CD4-positive, alpha-beta T cell treated with Interleukin-12 subunit alpha and Interleukin-12 subunit beta, for 1 hour (primary cell): ENCODE measurements at regions not wholly inside any gene's neighbourhood (a gene's known extent, or its start where the extent isn't known, plus 50 kb on each side); places are given as distances from the start of the nearest gene placed in this dataset.

Source experiments
- DNase-seq: peaks from one replicate; pipeline ENCODE4 v3.0.0-alpha.2; 2020

DNA sequence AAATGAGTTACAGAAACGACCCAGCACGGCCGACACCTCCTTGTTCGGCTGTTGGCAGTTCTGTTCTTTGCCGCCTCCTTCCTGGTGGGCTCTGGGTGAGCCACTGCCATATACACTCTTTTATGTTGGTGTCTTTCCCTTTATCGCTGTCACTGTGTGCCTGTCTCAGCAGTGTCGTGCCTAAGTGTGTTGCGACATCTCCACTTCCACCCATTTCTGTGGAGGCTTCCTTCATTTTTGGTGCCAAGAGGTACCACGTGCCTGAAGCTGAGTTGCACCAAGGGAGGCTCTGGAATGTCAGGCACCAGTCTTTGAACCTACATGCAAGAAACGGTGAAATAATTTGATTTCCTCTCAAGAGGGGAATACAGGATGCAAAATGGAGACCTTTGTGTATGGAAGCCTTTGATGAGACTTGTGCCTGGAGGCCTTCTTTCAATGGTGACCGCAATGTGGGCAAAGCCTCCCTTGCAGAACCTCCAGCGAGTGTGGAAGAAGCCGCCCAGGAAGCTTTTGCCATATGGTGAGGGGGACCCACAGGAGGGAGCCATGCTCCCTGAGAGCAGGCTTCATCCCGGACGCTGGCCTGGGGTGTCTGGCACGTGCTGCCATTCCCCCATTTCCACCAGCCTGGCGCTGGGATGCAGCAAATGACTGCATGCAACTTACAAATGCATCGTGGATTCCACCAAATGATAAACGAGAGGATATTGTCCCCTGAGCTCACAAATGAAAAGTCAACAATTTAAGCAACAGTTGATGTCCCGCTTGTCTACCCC lies 136.2 kb downstream of the TEX29 start:
- no peak for DNase-seq

DNA sequence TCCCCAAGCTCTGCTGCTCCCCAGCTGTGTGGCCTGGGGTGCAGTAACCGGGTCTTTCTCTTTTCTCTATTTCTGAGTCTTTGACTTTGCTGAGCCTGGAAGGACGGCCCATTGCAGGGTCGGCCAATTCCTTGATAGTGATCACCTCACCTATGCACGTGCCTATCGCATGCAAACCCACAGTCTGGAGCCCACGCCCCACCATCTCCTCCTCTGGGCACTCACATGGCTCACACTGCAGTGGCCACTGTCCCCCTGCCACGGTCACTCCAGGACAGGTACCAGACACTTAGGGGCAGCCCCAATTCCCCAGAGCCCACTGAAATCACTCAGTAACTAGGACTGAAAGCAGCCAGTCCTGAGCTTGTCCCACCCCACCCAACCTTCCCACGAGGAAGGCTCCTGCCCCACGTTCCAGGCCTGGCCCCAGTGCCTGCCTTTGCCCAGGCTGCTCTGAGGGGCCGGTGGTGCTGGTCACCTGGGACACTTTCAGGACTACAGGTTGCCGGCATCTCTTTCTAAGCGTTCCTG lies 137.6 kb downstream of the TEX29 start:
- no peak for DNase-seq

DNA sequence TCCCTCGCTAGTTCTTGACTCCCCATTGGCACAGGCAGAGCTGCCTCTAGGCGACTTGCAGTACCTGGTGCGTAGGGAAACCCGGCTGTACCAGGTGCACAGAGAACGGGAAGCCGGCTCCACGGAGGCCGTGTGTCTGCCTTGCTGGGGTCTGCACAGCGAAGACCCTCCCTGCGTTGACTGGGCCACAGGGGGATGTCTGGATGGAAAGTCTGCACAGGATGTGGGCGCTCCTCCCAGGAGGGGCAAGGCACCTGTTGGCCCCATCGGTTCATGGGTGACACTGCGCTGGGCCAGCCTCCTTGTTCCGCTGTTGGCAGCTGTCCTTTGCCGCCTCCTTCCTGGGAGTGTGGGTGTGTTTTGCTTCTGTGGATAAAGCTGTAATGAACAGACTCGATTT lies 138.3 kb downstream of the TEX29 start:
- DNase-seq = no peak

DNA sequence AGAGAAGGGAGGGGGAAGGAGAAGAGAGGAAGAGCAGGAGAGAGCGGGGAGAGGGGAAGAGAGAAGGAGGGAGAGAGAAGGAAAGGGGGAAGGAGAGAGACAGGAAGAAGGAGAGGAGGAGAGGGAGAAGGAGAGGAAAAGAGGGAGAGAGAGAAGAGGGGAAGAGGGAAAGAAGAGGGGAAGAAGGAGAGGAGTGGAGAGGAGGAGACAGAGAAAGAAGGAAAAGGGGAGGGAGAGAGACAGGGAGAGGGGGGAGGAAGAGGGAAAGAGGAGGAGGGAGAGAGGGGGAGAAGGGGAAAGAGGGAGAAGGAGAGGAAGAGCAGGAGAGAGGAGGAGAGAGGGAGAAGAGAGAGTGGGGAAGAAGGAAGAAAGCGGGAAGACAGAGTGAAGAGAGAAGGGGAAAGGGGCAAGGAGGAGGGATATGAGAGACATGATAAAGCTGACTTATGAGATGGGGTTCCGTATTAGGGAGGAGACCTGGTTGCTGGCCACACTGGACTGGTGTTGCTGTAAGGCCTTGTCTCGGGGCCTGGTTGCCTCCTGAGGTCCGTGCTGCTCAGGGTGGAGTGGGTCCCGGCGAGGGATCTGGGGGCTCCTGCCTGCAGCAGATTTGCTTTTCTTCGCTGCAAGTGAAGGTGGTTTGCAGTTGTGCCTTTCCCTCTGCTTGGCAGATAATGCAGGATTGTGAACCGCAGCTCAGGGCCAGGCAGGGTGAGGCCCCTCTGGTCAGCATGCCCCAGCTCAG lies 139.5 kb downstream of the TEX29 start:
- DNase-seq = no peak

DNA sequence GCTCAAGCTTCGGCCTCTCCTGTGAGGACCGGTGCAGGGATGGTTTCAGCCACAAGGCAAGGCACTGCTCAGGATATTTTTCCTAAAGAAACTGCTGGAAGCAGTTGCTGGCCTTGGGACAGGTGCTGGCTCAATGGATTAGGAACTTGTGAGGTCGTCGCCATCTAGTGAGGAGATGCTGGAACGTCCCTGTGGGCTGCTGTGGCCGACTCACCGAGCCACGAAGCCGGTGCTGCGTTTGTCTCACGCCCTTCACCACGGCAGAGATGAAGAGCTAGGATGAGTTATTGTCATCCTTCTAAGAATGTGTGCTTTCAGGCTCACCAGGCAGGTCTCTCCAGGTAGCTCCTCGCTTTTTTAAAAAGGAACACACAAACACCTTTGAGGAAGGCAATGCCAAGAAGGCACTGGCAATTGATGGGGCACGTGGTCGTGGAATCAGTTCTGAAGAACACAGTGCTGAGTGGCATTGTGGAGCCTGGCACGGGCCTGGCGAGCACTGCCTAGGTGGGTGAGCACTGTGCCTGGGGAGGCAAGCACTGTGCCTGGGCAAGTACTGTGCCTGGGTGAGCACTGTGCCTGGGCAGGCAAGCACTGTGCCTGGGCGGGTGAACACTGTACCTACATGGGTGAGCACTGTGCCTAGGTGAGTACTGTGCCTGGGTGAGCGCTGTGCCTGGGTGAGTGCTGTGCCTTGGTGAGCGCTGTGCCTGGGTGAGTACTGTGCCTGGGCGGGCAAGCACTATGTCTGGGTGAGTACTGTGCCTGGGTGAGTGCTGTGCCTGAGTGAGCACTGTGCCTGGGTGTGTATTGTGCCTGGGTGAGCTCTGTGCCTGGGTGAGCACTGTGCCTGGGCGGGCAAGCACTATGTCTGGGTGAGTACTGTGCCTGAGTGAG lies 140.4 kb downstream of the TEX29 start:
- no peak for DNase-seq

DNA sequence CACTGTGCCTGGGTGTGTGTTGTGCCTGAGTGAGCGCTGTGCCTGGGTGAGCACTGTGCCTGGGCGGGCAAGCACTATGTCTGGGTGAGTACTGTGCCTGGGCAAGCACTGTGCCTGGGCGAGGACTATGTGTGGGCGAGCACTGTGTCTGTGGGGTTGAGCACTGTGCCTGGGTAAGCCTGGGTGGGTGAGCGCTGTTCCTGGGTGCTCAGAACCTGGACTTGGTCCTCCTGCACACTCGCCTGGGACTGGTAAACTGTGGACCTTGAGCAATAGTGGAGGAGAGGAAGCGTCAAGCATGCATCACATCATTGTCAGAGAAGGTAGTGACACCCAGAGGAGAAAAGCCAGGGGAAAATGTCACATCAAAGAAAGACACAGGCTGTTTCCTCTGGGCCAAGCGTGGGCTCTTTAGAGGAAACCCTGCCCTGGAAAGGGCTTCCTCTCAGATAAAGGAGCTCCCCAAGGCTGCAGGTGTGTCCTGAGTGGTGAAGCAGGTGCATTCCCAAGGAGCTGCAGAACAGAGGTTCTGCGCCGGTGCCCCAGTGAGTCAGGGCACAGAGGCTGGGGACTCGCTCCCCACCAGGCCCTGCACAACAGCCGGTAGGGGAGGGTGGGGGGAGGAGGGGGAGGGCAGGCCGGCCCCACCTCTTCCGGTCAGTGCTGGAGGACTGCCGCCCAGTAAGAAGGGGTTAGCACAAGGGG lies 141.2 kb downstream of the TEX29 start:
- no peak for DNase-seq

DNA sequence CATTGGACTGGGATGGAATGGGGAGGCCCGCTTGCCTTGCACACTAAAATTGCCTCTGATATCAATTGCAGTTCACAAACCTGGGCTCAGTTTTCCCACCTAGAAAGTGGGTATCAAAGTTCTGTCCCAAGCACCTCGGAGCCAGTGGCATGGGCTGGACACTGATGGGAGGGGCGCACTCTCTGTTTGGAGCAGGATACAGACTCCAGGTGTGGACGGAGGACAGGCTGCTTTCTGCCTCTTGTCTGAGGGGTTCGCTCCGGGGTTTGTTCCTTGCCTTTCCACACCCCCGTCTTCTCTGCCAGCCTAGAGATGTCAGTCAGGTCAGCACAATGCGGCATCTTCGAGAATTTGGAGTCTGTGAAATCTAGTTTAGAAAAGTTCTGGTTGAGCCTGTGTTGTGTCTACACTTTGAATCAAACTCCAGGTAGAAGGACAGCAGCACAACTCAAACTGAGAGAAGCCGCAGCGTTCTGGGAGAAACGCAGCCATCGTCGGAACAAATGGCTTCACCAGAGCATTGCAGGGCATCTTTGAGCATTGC lies 141.9 kb downstream of the TEX29 start:
- no peak for DNase-seq

DNA sequence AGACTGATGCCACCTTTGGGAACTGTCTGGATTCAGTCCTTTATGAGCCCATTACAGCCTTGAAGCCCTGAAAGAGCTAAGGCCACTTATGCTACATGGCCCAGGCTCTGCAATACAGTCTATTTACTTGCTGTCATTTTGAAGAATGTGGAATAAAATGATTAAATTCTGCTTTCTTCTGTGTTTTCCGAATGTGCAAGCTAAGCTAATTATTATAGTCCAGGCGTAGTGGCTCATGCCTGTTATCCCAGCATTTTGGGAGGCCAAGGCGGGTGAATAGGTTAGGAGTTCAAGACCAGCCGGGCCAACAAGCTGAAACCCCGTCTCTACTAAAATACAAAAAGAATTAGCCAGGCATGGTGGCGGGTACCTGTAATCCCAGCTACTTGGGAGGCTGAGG lies 142.5 kb downstream of the TEX29 start:
- no peak for DNase-seq

DNA sequence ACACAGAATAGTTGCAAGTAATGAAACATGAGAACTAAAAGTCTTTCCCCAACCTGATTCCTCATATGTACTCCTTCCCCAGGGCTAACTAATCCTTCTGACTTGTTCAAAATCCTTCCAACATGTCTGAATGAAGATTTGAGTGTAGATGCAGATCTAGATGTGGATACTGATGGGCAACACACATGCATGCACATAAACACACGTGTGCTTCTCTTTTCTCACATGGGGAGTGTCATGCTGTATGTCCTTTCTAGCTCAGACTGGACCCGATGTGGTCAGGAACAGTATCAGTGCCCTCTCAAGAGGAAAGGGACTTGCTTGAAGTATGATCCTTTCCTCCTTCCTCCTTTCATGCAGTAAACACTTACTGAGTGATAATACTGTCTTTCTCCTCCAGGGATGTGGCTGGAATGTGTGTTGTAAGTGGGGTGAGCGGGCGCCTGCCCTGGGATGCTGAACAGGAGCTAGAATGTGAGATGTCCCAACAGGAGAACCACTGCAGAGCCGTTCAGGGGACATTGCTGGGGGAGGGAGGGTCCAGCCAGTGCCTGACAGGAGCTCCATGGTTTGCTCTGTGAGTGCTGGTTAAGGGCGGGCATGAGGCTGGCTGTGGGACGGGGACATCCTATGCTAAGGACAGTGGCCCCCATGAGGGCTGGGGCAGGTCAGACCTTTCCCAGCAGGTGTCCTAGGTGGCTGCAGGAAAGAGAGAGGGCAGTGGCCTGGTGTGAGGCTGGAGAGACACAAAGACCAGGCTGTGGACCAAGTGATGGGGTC lies 146.9 kb downstream of the TEX29 start:
- no peak for DNase-seq

DNA sequence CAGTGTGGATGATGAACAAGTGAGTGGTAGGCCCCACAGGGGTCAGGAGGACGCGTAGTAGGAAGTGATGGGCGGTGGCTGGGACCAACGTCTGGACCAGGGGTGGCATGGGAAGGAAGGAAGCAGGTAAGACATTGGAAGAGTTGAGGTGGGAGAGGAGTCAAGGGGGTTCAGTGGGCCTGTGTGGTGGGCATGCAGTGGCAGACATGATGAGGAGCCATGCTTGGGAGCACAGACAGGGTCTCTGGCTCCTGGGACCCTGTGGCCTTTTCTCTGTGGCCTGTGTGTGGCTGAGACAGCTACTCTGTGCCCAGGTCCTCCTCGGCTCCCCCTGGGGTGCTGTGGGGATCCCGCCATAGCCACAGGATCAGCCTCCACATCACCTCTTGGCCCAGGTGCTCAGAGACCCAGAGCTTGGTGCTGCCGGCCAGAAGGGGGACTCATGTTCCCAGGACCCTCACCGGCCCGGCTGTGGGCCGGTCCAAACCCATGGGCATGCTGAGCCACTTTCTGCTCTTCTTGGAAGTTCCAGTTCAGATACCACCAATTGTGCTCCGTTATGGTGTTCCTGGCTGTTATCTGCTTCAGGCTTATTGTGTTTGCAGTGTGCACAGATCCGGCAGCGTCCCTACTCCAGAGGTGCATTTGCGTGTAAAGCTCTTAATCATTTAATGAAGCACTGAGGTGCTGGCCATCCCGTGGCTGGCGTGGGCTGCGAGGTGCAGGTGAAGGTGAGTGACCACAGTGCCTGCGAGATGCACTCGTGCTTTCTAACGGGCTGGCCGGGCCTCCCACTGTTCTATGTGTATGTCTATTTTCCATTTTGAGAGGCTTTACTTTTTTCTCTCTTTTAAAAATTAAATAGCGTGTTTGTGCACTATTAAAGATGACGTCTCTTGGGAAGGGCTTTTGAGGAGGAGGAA lies 147.9 kb downstream of the TEX29 start:
- DNase-seq = no peak

DNA sequence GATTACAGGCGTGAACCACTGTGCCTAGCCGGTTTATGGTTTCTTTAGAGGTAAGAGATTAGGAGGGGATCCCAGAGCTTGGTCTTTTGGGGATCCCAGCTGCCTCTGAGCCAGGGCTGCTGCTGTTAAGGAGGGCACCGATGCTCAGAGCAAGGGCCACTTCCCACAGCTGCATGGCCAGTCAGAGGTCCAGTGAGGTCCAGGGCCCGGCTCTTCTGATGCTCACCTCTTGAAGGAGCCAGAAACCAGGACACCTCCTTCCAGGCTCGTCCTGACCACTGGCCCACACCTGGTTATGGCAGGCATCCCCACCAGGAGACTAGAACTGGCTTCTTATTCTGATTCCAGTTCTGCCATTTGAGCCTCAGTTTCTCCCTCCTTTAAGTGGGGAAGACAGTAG lies 149.0 kb downstream of the TEX29 start:
- DNase-seq = no peak

DNA sequence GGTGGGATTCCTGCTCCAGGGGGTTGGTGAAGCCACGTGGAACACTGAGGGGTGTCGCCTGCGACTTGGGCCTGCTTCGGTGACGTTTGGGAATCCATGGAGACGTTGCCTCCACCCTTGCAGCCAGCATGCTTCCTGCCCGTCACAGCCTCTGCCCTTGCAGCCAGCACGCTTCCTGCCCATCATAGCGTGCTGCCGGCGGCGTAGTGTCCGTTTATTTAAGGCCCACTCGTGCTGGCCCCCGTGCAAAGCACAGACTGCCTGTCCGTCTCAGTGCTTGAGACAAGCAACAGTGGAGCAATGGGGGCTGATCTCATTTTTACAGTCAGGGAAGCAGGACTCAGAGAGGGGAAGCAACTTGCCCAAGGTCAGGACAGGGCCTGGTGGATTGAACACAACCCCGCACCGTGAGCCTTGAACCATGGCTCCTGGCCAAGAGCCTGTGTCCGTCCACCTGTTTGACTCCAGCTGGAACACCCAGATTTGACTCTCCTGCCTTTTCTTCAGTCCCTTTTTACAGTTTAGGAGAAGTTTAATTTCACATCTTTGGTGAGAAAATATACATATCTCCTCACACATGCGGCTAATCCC lies 149.6 kb downstream of the TEX29 start:
- no peak for DNase-seq

DNA sequence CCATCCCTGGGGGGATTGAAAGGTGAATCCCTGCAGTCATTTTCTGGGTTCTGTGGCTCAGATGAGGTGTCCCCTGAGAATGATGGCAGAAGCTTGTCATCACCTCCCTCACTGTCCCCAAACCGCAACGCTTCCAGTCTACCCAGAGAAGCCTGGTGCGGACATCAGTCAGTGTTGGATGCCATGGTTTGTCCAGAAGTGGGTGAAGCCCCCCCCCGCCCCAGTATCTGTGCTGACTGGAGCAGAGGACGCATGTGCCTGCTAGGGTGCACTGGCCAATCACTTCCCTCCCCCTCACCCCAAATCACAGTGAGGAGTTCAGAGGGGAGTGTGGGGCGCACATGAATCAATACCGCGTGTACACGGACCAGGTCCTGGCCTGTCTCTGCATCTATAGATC lies 150.5 kb downstream of the TEX29 start:
- no peak for DNase-seq

DNA sequence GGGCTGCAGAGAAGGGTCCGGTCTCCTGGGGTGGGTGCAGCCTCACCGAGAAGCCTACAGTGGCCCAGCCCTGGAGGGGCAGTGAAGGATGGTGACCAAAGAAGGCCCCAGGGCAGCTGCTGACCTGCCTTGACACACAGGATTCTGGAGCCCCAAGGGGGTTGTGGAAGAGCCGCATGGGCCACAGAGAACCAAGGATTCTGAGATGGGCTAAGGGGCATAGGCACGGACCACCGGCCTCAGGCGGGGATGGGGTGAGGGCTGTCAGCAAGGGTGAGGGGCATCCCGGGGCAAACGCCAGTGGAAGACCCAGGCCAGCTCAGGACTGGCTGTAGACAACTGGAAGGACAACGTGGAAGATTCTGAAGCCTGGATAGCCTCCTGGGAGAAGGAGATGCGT lies 151.6 kb downstream of the TEX29 start:
- DNase-seq = no peak

DNA sequence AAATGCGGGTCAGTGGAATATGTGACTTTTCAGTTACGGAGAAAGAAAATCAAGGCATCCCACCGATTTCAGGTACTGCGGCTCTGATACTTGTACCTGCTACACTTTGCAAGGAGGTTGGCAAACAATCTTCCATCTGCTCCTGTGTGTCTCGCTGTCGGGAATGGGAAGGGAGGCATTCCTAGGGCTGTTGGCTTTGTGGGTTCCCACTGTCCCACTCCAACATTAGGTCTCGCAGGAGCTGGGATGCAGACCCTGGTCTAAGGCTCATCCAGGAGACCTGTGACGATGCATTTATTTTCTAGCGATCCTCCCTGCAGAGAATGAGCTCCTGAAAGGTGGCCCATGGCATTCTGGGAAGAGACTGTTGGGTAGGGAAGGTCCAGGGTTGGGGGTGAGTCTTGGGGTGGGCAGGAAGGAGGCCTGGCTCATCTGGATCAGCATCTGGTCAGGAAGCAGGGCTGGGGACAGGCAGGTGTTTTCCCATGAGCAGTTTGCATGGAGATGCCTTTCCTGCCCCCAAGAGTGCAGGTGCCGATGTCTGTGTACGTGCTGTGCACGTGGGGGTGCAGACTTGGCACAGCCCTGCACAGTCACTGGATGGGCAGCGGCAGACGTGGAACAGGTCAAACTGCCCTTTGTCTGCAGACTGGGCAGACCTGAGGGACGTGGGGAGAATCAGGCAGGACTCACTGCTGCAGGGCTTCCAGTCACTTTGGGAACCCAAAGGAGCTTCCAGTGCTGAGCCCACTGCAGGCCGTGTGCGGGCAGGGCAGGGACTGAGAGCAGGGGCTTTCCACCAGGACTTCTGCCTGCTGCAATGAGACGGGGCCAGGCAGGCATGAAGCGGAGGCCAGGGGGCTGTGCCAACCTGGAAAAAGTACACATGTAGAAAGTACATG lies 152.4 kb downstream of the TEX29 start:
- DNase-seq = no peak

DNA sequence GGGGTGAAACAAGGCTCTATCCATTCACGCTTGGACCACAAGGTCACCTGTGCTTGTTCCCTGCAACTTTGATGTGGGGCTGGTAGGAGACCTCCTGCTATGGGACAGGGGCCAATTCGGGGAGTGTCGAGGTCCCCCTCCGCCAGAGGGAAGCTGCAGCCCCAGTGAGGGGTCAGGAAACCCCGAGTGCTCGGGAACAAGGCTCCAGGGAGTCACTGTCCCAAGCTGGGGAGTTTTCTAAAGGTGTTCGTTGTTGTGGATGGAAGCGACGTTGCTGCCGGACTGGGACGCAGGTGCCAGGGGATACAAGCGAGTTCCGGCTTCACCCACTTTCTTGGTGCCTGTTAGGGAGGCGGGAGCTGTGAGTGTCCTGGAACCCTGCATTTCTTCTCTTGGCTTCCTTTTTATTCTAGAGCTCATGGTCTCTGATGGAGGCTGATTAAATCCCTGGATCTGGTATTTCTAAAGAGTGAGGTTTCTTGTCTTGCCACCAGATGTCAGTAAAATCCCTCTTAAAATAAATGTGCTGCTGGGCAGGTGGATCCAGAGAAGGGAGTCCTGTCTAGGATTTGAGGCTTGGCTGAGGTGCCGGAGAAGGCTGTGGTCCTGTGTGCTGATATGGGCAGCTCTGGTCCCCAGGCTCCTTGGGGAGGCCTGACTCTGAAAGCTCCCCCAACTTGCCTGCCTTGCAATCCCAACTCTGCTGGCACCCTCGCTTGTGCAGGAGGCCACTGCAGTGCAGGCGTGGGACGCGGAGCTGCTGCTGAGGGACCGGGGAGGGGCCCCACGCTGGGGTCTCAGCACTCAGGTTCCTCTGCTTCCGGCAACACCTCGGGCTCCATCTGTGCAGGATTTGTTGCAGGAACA lies 153.9 kb downstream of the TEX29 start:
- DNase-seq = peak; percentile 15

DNA sequence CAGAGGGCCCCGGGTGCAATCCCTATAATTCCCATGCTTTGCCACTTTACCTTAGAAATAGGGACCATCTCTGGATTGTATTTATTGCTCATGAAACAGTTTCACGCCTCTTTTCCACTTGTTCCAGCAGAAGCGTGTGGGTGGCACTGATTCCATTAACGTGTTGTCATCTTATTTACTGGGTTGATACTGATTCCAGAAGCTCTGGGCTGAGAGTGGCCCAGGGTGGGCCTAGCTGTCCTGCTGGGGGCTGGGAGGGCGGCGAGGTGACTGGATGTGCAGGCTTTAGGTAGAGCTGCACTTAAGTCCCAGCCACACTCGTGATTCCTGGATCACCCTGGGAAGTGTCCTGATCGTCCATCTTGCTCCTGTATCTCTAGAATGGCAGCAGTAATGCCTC lies 155.0 kb downstream of the TEX29 start:
- DNase-seq = no peak

DNA sequence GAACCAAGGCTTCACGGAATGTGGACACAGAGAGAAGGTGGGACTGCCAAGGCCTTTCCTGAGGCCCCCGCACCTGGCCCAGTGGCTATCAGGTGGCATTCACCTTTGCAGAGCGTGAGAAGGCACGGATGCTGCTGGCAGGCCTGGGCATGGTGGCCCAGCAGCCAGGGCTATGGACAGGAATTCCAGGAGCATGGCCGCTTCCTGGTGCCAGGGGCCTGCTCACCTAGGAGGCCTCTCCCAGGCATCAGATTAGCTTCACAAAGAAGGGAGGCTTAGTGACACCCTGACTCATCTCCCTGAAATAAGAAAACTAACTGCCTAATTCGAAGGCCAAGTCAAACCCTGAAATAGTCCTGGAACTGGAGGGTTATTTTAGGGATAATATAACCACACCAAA lies 155.8 kb downstream of the TEX29 start:
- DNase-seq = no peak
